ENCODE measurements at regions not wholly inside any gene's neighbourhood (a gene's known extent, or its start where the extent isn't known, plus 50 kb on each side); places are given as distances from the start of the nearest gene placed in this dataset.

DNA sequence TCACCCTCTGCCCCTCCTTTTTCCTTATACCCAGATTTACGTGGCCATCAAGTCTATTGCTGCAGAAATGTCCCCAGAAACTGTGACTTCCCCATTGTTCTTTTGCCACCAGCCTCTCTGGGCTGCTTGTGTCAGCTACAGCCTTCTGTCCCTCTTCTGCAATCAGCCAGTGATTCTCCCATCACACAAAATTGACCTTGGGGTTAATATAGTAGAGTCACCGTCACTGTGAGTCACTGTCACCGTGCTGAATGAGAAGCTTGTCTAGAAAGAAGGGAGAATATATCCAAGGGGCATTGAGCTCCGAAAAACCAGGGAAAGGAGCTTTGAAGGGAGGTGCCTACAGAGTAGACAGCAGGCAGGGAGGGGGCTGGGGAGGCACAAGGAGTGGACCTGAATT, 290.5 kb downstream of the HAPSTR1 start (continued):
- TF ChIP-seq, protein P1, sequence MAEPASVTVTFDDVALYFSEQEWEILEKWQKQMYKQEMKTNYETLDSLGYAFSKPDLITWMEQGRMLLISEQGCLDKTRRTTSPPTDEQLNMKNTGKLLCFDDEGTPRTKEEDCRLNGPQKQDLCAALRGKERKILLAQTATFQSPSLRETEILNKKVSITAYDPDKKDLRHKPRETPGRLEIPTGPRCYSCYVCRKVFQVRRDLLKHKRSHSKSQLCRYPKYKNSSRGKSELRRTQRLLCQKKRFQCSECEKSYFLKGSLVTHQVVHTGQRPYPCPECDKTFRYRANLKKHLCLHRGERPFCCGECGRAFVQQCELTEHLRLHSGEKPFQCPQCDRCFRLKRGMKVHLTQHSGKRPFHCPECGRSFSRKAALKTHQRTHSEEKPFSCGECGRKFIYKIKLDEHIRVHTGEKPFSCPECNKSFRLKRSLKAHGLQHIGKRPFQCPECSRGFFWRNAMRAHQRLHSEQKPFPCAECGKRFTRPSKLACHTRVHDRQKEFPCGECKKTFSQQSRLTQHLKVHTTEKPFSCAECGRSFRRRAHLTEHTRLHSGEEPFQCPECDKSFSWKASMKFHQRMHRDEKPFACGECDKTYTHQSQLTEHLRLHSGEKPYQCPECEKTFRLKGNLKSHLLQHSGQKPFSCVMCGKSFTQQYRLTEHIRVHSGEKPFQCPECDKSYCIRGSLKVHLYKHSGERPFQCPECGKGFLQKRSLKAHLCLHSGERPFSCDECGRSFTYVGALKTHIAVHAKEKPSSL (CRISPR knock-in tag; conservative IDR thresholded peaks at IDR 0.05), result no peak
- TF ChIP-seq ESRRA (CRISPR knock-in tag; IDR thresholded peaks at IDR 0.05; ENCODE audit: borderline replicate concordance) (no peak), JUN (CRISPR knock-in tag; IDR thresholded peaks at IDR 0.05) (no peak)
- TF ChIP-seq, protein P2, sequence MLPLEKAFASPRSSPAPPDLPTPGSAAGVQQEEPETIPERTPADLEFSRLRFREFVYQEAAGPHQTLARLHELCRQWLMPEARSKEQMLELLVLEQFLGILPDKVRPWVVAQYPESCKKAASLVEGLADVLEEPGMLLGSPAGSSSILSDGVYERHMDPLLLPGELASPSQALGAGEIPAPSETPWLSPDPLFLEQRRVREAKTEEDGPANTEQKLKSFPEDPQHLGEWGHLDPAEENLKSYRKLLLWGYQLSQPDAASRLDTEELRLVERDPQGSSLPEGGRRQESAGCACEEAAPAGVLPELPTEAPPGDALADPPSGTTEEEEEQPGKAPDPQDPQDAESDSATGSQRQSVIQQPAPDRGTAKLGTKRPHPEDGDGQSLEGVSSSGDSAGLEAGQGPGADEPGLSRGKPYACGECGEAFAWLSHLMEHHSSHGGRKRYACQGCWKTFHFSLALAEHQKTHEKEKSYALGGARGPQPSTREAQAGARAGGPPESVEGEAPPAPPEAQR (CRISPR knock-in tag; IDR thresholded peaks at IDR 0.05), result no peak

DNA sequence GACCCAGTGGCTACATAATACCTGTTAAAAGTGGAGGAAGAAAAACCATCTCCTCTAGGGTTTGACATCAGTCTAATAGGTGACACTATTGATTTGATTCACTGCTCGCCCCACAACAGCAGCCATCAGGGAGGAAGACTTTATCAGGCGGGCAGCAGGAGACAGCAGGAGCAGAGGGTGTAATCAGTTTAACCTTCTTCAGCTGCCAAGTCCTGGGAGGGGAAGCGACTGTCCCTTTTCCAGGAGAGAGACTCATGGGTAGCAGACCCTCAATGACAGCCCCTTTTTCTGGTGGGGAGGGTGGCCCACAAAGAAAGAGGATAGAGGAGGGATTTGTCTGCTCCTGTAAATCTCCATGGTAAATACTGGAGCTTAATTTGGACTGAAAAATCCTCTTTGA, 291.8 kb downstream of the HAPSTR1 start:
- peaks cover 26% of the 10 kb centered on the region for H3K9me3 Mint-ChIP-seq
- no peak overlapping the region for H3K27ac Mint-ChIP-seq
- peaks cover 5% of the 10 kb centered on the region for H3K36me3 Mint-ChIP-seq
- peaks cover 5% of the 10 kb centered on the region for H3K4me1 Mint-ChIP-seq
- ATAC-seq (no peak), DNase-seq (ENCODE audit: low spot score) (no peak)
- CTCF ChIA-PET, result interaction anchor here (1.2 kb wide), 1 partner anchor 16 kb away, joined by 3 read pairs; no protein-coding TSS in a partner anchor
- H3K4me3 Mint-ChIP-seq, result no peak overlapping the region
- POLR2A ChIA-PET, result no interaction called here
- no peaks in the 10 kb centered on the region for H3K27me3 Mint-ChIP-seq (ENCODE audit: low read depth)
- TF ChIP-seq FOXP1 (CRISPR knock-in tag; IDR thresholded peaks at IDR 0.05; ENCODE audit: borderline replicate concordance) (no peak), TCF7 (CRISPR knock-in tag; IDR thresholded peaks at IDR 0.05; ENCODE audit: low read depth) (no peak), SP1 (CRISPR knock-in tag; conservative IDR thresholded peaks at IDR 0.05) (no peak), SMAD4 (CRISPR knock-in tag; IDR thresholded peaks at IDR 0.05) (no peak), RELA (CRISPR knock-in tag; IDR thresholded peaks at IDR 0.05; ENCODE audit: borderline replicate concordance) (no peak), GRHL2 (CRISPR knock-in tag; IDR thresholded peaks at IDR 0.05; ENCODE audit: insufficient replicate concordance, severe bottlenecking) (no peak), ZNF232 (CRISPR knock-in tag; IDR thresholded peaks at IDR 0.05) (no peak), MXD4 (CRISPR knock-in tag; IDR thresholded peaks at IDR 0.05; ENCODE audit: borderline replicate concordance) (no peak)
- TF ChIP-seq, protein P3, sequence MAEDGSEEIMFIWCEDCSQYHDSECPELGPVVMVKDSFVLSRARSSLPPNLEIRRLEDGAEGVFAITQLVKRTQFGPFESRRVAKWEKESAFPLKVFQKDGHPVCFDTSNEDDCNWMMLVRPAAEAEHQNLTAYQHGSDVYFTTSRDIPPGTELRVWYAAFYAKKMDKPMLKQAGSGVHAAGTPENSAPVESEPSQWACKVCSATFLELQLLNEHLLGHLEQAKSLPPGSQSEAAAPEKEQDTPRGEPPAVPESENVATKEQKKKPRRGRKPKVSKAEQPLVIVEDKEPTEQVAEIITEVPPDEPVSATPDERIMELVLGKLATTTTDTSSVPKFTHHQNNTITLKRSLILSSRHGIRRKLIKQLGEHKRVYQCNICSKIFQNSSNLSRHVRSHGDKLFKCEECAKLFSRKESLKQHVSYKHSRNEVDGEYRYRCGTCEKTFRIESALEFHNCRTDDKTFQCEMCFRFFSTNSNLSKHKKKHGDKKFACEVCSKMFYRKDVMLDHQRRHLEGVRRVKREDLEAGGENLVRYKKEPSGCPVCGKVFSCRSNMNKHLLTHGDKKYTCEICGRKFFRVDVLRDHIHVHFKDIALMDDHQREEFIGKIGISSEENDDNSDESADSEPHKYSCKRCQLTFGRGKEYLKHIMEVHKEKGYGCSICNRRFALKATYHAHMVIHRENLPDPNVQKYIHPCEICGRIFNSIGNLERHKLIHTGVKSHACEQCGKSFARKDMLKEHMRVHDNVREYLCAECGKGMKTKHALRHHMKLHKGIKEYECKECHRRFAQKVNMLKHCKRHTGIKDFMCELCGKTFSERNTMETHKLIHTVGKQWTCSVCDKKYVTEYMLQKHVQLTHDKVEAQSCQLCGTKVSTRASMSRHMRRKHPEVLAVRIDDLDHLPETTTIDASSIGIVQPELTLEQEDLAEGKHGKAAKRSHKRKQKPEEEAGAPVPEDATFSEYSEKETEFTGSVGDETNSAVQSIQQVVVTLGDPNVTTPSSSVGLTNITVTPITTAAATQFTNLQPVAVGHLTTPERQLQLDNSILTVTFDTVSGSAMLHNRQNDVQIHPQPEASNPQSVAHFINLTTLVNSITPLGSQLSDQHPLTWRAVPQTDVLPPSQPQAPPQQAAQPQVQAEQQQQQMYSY (CRISPR knock-in tag; IDR thresholded peaks at IDR 0.05), result no peak
- TF ChIP-seq, protein P4, sequence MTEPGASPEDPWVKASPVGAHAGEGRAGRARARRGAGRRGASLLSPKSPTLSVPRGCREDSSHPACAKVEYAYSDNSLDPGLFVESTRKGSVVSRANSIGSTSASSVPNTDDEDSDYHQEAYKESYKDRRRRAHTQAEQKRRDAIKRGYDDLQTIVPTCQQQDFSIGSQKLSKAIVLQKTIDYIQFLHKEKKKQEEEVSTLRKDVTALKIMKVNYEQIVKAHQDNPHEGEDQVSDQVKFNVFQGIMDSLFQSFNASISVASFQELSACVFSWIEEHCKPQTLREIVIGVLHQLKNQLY (CRISPR knock-in tag; IDR thresholded peaks at IDR 0.05), result no peak
- TF ChIP-seq, protein P5, sequence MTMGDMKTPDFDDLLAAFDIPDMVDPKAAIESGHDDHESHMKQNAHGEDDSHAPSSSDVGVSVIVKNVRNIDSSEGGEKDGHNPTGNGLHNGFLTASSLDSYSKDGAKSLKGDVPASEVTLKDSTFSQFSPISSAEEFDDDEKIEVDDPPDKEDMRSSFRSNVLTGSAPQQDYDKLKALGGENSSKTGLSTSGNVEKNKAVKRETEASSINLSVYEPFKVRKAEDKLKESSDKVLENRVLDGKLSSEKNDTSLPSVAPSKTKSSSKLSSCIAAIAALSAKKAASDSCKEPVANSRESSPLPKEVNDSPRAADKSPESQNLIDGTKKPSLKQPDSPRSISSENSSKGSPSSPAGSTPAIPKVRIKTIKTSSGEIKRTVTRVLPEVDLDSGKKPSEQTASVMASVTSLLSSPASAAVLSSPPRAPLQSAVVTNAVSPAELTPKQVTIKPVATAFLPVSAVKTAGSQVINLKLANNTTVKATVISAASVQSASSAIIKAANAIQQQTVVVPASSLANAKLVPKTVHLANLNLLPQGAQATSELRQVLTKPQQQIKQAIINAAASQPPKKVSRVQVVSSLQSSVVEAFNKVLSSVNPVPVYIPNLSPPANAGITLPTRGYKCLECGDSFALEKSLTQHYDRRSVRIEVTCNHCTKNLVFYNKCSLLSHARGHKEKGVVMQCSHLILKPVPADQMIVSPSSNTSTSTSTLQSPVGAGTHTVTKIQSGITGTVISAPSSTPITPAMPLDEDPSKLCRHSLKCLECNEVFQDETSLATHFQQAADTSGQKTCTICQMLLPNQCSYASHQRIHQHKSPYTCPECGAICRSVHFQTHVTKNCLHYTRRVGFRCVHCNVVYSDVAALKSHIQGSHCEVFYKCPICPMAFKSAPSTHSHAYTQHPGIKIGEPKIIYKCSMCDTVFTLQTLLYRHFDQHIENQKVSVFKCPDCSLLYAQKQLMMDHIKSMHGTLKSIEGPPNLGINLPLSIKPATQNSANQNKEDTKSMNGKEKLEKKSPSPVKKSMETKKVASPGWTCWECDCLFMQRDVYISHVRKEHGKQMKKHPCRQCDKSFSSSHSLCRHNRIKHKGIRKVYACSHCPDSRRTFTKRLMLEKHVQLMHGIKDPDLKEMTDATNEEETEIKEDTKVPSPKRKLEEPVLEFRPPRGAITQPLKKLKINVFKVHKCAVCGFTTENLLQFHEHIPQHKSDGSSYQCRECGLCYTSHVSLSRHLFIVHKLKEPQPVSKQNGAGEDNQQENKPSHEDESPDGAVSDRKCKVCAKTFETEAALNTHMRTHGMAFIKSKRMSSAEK (CRISPR knock-in tag; IDR thresholded peaks at IDR 0.05; ENCODE audit: borderline replicate concordance), result no peak
- TF ChIP-seq, protein P6, sequence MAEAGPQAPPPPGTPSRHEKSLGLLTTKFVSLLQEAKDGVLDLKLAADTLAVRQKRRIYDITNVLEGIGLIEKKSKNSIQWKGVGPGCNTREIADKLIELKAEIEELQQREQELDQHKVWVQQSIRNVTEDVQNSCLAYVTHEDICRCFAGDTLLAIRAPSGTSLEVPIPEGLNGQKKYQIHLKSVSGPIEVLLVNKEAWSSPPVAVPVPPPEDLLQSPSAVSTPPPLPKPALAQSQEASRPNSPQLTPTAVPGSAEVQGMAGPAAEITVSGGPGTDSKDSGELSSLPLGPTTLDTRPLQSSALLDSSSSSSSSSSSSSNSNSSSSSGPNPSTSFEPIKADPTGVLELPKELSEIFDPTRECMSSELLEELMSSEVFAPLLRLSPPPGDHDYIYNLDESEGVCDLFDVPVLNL (CRISPR knock-in tag; IDR thresholded peaks at IDR 0.05; ENCODE audit: borderline replicate concordance, low read depth), result no peak
- TF ChIP-seq, protein P7, sequence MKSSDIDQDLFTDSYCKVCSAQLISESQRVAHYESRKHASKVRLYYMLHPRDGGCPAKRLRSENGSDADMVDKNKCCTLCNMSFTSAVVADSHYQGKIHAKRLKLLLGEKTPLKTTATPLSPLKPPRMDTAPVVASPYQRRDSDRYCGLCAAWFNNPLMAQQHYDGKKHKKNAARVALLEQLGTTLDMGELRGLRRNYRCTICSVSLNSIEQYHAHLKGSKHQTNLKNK (CRISPR knock-in tag; IDR thresholded peaks at IDR 0.05), result no peak
- TF ChIP-seq, protein P8, sequence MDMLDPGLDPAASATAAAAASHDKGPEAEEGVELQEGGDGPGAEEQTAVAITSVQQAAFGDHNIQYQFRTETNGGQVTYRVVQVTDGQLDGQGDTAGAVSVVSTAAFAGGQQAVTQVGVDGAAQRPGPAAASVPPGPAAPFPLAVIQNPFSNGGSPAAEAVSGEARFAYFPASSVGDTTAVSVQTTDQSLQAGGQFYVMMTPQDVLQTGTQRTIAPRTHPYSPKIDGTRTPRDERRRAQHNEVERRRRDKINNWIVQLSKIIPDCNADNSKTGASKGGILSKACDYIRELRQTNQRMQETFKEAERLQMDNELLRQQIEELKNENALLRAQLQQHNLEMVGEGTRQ (CRISPR knock-in tag; IDR thresholded peaks at IDR 0.05), result no peak
- TF ChIP-seq, protein P9, sequence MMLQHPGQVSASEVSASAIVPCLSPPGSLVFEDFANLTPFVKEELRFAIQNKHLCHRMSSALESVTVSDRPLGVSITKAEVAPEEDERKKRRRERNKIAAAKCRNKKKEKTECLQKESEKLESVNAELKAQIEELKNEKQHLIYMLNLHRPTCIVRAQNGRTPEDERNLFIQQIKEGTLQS (CRISPR knock-in tag; conservative IDR thresholded peaks at IDR 0.05), result no peak
- TF ChIP-seq, protein P10, sequence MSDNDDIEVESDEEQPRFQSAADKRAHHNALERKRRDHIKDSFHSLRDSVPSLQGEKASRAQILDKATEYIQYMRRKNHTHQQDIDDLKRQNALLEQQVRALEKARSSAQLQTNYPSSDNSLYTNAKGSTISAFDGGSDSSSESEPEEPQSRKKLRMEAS (CRISPR knock-in tag; IDR thresholded peaks at IDR 0.05), result no peak

Data from WTC11 (cell line).